ENCODE measurements at regions not wholly inside any gene's neighbourhood (a gene's known extent, or its start where the extent isn't known, plus 50 kb on each side); places are given as distances from the start of the nearest gene placed in this dataset.

DNA sequence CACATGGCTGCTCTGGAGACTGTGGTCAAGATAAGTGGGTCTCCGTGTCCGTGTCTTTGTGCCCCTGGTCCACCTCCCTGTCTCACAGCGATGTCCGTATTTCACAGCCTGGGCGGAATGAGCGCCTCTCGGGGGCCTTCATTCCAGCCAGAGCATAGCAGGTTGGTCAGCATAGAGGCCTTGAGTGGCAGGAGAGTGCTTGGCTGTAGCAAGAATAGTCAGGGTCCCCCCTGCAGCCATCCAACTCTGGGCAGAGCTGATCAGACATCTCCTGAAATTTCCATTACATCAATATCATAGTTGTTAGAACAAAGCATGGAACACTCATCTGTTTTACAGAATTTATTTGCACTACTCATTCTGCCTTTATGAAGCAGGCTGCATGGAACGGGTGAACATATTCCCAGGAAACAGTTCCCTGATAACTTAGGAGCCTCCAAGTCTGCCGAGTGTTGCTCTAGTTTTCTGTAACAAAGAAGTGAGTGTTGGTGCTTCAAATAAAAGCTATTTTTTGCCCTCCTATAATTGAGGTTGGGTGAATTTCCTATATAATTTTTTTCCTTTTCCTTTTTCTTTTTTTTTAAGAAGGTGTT lies 255.3 kb downstream of the INHBA start:
- Histone ChIP-seq H3K9me3 (ENCODE audit: control insufficient read depth in 2 of 2, insufficient read depth in 1 of 2, low read depth in 1 of 2, low read length in 1 of 2) (no peaks in the 10 kb centered on the region), H3K36me3 (ENCODE audit: control insufficient read depth in 3 of 3, insufficient read depth in 2 of 3, low read depth in 1 of 3, low read length in 3 of 3) (no peaks in the 10 kb centered on the region), H3K4me1 (ENCODE audit: control insufficient read depth in 3 of 3, insufficient read depth in 2 of 3, low read depth in 1 of 3, low read length in 2 of 3) (no peaks in the 10 kb centered on the region), H3K27ac (ENCODE audit: low read depth in 1 of 3, low read length in 2 of 3) (no peak overlapping the region), H3K27me3 (ENCODE audit: control insufficient read depth in 3 of 3, insufficient read depth in 3 of 3, low read length in 3 of 3) (no peaks in the 10 kb centered on the region), H3K4me3 (ENCODE audit: low read depth in 1 of 3, low read length in 3 of 3) (no peak overlapping the region)
- FAIRE-seq (no peak), DNase-seq (no peak)
- WGBS, 3 donors = 88 to 92% (median 89%) methylated on average over 9 of the region's 9 CpGs

DNA sequence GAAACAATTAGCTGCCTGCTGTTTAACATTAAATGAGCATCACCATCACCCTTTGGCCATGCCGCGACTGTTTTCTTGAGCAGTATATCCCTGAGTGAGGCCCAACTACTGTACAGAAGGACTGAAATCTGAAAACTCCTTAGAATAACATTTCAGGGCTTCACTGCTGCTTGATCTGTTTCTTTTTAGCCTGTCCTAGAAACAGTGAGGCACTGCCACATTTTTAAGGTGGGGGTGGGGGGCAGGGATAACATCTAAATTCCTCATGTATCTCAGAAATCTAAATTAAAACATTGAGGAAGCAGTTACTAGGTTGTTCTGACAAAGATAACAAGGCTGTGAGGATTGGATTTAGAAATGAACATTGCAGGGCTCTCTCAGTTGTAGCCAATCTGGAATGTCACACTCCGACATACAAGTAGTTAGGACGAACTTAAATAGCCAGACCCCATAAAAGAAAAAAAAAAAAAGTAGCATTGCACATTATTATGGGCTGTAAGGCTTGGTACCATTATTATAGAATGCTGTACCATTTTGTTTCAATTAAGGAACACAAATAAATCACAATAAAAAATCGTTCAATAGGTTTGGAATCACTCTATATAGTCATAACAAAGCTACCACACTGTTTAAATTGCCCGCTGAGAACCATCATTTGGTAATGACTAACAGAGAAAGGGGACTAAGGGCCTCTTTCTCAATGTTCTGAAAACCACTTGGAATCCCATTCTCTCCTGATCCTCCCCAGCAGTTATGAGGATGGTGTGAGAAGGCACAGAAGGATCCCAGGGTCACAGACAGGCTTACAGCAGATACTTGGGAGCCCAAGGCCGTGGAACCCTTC lies 256.1 kb downstream of the INHBA start:
- Histone ChIP-seq H3K4me1 (ENCODE audit: control insufficient read depth in 3 of 3, insufficient read depth in 2 of 3, low read depth in 1 of 3, low read length in 2 of 3) (no peaks in the 10 kb centered on the region), H3K36me3 (ENCODE audit: control insufficient read depth in 3 of 3, insufficient read depth in 2 of 3, low read depth in 1 of 3, low read length in 3 of 3) (no peaks in the 10 kb centered on the region), H3K27ac (ENCODE audit: low read depth in 1 of 3, low read length in 2 of 3) (no peak overlapping the region), H3K27me3 (ENCODE audit: control insufficient read depth in 3 of 3, insufficient read depth in 3 of 3, low read length in 3 of 3) (no peaks in the 10 kb centered on the region), H3K4me3 (ENCODE audit: low read depth in 1 of 3, low read length in 3 of 3) (no peak overlapping the region), H3K9me3 (ENCODE audit: control insufficient read depth in 2 of 2, insufficient read depth in 1 of 2, low read depth in 1 of 2, low read length in 1 of 2) (no peaks in the 10 kb centered on the region)
- DNase-seq = no peak
- FAIRE-seq = no peak
- WGBS, 3 donors = 73 to 81% (median 81%) methylated on average over 7 of the region's 7 CpGs

DNA sequence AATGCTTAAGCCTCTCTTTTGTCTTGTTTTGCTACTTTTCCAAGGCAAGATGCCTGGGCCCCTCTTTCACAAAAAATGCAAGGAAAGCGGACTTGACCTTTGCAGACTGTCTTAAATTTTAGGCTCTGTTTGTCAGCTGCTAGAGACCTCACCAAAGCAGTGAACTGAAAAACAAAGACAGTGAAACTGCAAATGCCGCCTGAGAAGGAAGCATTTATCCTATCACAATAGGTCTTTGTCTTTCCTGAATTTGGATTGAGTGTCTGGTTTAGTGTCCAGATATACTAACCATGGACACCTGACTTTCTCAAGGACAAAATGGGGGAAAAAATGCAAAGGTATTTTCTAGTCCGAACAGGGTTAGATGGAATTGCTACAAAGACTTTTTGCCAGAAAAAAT lies 256.9 kb downstream of the INHBA start:
- H3K4me3 ChIP-seq (ENCODE audit: low read depth in 1 of 3, low read length in 3 of 3) = no peak overlapping the region
- DNase-seq (no peak), FAIRE-seq (no peak)
- H3K9me3 ChIP-seq (ENCODE audit: control insufficient read depth in 2 of 2, insufficient read depth in 1 of 2, low read depth in 1 of 2, low read length in 1 of 2) = no peaks in the 10 kb centered on the region
- no peaks in the 10 kb centered on the region for H3K36me3 ChIP-seq (ENCODE audit: control insufficient read depth in 3 of 3, insufficient read depth in 2 of 3, low read depth in 1 of 3, low read length in 3 of 3)
- no peaks in the 10 kb centered on the region for H3K4me1 ChIP-seq (ENCODE audit: control insufficient read depth in 3 of 3, insufficient read depth in 2 of 3, low read depth in 1 of 3, low read length in 2 of 3)
- H3K27ac ChIP-seq (ENCODE audit: low read depth in 1 of 3, low read length in 2 of 3) = no peak overlapping the region
- 57 to 78% (median 63%) methylated on average over 3 of the region's 3 CpGs for WGBS, 3 donors
- H3K27me3 ChIP-seq (ENCODE audit: control insufficient read depth in 3 of 3, insufficient read depth in 3 of 3, low read length in 3 of 3) = no peaks in the 10 kb centered on the region

DNA sequence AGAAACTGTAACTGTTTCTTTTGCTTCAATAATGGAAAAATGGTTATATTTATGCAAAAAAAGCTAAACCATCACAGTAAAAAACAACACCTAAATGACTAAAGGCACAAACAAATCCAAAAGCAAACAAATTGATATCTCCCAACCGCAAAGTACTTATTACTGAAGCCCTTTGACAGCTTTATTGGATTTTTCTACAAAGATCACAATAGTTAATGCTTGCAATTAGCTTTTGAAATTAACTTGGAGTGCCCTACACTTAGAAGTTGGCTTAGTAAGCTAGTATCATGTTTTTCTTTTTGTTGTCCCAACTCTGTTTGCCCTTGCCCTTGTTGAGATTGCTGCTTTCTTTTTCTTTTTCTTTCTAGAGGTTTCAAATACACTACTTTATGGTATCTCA lies 257.5 kb downstream of the INHBA start:
- FAIRE-seq = no peak

DNA sequence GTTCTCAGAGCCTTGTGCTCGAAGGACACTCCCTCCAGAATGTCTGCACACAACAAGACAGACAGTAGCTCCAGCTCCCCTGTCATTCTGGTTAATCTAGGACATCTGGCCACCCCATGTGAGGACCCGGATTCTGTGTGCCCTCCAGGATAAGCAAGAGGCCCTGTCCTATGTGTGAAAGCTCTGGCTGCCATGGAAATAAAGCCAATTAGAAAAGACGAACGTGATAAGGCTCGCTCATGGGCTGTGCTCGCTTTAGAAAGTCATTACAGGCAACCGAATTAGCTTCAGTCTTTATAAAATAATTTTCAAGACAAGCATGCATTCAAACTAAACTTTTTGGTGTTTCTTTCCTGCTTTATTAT lies 263.4 kb downstream of the INHBA start:
- WGBS, 3 donors = 39 to 64% (median 40%) methylated on average over 7 of the region's 7 CpGs
- no peak for FAIRE-seq

More for the DNA sequence above, 257.5 kb downstream of the INHBA start:
- H3K4me1 ChIP-seq (ENCODE audit: control insufficient read depth in 3 of 3, insufficient read depth in 2 of 3, low read depth in 1 of 3, low read length in 2 of 3) = no peaks in the 10 kb centered on the region
- no peak overlapping the region for H3K4me3 ChIP-seq (ENCODE audit: low read depth in 1 of 3, low read length in 3 of 3)
- H3K9me3 ChIP-seq (ENCODE audit: control insufficient read depth in 2 of 2, insufficient read depth in 1 of 2, low read depth in 1 of 2, low read length in 1 of 2) = no peaks in the 10 kb centered on the region
- H3K27me3 ChIP-seq (ENCODE audit: control insufficient read depth in 3 of 3, insufficient read depth in 3 of 3, low read length in 3 of 3) = no peaks in the 10 kb centered on the region
- WGBS, 3 donors = 48 to 74% (median 55%) methylated on average over 1 of the region's 1 CpG
- H3K36me3 ChIP-seq (ENCODE audit: control insufficient read depth in 3 of 3, insufficient read depth in 2 of 3, low read depth in 1 of 3, low read length in 3 of 3) = no peaks in the 10 kb centered on the region
- no peak for DNase-seq
- H3K27ac ChIP-seq (ENCODE audit: low read depth in 1 of 3, low read length in 2 of 3) = no peak overlapping the region

DNA sequence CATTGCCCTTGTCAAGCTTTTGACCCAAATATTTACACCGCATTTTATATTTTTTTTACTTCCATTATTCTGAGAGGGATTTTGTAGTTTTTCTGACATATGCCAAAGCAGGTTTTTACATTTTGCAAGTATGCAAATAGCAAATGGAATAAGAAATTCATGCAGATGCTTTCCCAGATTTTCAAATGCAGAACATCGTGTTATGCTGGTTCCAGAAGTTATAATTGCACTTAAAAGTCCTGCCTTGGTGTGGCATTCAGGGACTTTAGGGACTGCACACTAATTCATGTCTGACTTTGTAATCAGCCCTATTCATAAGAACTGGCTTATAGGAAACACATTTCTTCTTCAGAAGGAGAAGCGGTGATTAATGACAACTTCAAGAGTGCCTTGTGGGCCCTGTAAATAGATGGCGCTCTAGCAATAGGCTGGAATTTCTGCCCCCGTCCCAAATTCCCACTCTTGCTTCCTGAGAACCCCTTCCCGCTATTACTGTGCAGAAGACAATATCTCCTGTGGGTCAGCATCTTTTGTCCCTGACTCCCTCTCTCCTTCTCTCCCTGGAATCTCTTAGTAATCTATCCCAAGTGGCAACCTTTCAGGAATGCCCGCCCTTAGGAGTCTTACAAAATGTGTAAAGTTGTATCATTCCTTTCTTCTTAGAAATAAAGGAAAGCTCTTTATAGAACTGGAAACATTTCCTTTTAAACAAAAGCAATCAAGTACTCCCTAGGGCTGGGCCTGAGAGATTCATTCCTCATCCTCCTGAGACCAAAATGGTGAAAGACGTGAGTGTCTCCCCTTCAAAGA lies 264.0 kb downstream of the INHBA start:
- Histone ChIP-seq H3K36me3 (ENCODE audit: control insufficient read depth in 3 of 3, insufficient read depth in 2 of 3, low read depth in 1 of 3, low read length in 3 of 3) (no peaks in the 10 kb centered on the region), H3K4me1 (ENCODE audit: control insufficient read depth in 3 of 3, insufficient read depth in 2 of 3, low read depth in 1 of 3, low read length in 2 of 3) (no peaks in the 10 kb centered on the region), H3K4me3 (ENCODE audit: low read depth in 1 of 3, low read length in 3 of 3) (no peak overlapping the region), H3K27me3 (ENCODE audit: control insufficient read depth in 3 of 3, insufficient read depth in 3 of 3, low read length in 3 of 3) (no peaks in the 10 kb centered on the region), H3K27ac (ENCODE audit: low read depth in 1 of 3, low read length in 2 of 3) (no peak overlapping the region), H3K9me3 (ENCODE audit: control insufficient read depth in 2 of 2, insufficient read depth in 1 of 2, low read depth in 1 of 2, low read length in 1 of 2) (peaks cover 0 to 5% of the 10 kb centered on the region in 2 donors)
- FAIRE-seq (no peak), DNase-seq (no peak)
- WGBS, 3 donors = 84 to 86% (median 86%) methylated on average over 8 of the region's 8 CpGs

More for the DNA sequence above, 263.4 kb downstream of the INHBA start:
- no peaks in the 10 kb centered on the region for H3K27me3 ChIP-seq (ENCODE audit: control insufficient read depth in 3 of 3, insufficient read depth in 3 of 3, low read length in 3 of 3)
- no peak overlapping the region for H3K27ac ChIP-seq (ENCODE audit: low read depth in 1 of 3, low read length in 2 of 3)
- H3K4me1 ChIP-seq (ENCODE audit: control insufficient read depth in 3 of 3, insufficient read depth in 2 of 3, low read depth in 1 of 3, low read length in 2 of 3) = no peaks in the 10 kb centered on the region
- H3K4me3 ChIP-seq (ENCODE audit: low read depth in 1 of 3, low read length in 3 of 3) = no peak overlapping the region
- no peak for DNase-seq
- H3K9me3 ChIP-seq (ENCODE audit: control insufficient read depth in 2 of 2, insufficient read depth in 1 of 2, low read depth in 1 of 2, low read length in 1 of 2) = peaks cover 0 to 2% of the 10 kb centered on the region in 2 donors
- H3K36me3 ChIP-seq (ENCODE audit: control insufficient read depth in 3 of 3, insufficient read depth in 2 of 3, low read depth in 1 of 3, low read length in 3 of 3) = no peaks in the 10 kb centered on the region

DNA sequence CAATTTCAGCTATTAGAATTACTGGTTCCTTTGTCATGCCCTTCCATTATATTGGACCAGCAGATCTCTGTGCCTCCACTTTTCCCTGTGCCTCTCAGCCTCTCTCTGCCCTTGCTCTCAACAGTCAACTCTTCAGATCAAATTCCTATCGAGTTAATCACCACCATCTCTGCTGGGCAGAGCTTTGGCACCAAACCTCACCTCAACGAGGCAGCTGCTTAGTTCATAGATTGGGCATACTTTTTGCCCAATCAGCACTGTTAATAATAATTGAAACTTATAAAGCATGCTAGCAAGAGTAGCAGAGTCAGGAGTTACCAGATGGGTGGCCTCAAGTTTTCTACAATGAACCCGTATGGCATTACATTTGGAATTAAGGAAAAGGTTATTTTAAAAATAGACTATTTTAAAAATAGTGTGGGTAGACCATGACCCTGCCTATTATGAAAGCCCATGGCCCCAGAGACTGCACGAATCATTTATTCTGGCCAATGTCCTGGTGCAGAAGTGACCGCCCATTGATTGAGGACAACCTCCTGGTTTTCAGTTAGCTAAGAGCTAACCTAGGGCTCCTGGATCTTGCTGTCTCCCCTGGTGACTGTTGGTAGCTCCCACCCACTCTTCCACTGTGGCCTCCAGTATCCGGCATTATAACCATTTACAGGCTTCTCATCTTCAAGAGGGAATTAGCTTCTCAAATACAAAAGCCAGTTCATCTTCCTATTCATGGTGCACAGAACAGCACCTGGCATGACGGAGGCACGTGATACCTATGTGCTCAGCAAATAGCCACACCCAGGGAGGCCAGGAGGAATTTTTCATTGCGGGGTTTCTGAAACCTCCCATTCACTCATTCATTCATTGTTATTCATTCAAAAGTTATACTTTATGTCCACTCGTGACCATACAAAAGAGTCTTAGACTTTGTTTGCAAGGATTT lies 265.4 kb downstream of the INHBA start:
- H3K27me3 ChIP-seq (ENCODE audit: control insufficient read depth in 3 of 3, insufficient read depth in 3 of 3, low read length in 3 of 3) = no peaks in the 10 kb centered on the region

DNA sequence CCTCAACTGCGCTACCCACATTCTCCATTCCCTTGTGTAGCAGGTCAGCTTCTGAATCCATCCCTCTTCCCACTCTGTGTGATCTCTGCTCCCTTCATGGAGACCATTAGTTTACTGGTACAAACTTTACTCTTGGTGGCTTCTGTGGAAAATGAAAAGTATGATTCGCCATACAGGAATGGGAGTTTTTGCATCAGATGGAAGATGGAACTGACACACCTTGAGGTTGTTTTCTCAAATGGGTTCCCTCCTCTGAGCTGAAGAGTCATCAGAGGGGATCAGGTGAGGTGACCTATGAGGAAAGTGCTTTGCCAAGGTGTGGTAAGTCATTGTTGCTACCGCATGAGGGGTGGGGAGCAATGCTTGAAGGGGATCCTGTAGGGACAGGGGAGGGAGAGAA lies 266.8 kb downstream of the INHBA start:
- Histone ChIP-seq H3K9me3 (ENCODE audit: control insufficient read depth in 2 of 2, insufficient read depth in 1 of 2, low read depth in 1 of 2, low read length in 1 of 2) (peaks cover 0 to 5% of the 10 kb centered on the region in 2 donors), H3K27ac (ENCODE audit: low read depth in 1 of 3, low read length in 2 of 3) (no peak overlapping the region), H3K27me3 (ENCODE audit: control insufficient read depth in 3 of 3, insufficient read depth in 3 of 3, low read length in 3 of 3) (no peaks in the 10 kb centered on the region), H3K36me3 (ENCODE audit: control insufficient read depth in 3 of 3, insufficient read depth in 2 of 3, low read depth in 1 of 3, low read length in 3 of 3) (no peaks in the 10 kb centered on the region), H3K4me3 (ENCODE audit: low read depth in 1 of 3, low read length in 3 of 3) (no peak overlapping the region), H3K4me1 (ENCODE audit: control insufficient read depth in 3 of 3, insufficient read depth in 2 of 3, low read depth in 1 of 3, low read length in 2 of 3) (no peaks in the 10 kb centered on the region)
- FAIRE-seq (no peak), DNase-seq (no peak)
- whole genome bisulfite sequencing, 3 donors = 94 to 95% (median 94%) methylated on average over 3 of the region's 3 CpGs

More for the DNA sequence above, 265.4 kb downstream of the INHBA start:
- peaks cover 0 to 5% of the 10 kb centered on the region in 2 donors for H3K9me3 ChIP-seq (ENCODE audit: control insufficient read depth in 2 of 2, insufficient read depth in 1 of 2, low read depth in 1 of 2, low read length in 1 of 2)
- 46 to 69% (median 49%) methylated on average over 10 of the region's 10 CpGs for WGBS, 3 donors
- FAIRE-seq = no peak
- no peaks in the 10 kb centered on the region for H3K4me1 ChIP-seq (ENCODE audit: control insufficient read depth in 3 of 3, insufficient read depth in 2 of 3, low read depth in 1 of 3, low read length in 2 of 3)
- no peaks in the 10 kb centered on the region for H3K36me3 ChIP-seq (ENCODE audit: control insufficient read depth in 3 of 3, insufficient read depth in 2 of 3, low read depth in 1 of 3, low read length in 3 of 3)
- DNase-seq = no peak
- no peak overlapping the region for H3K4me3 ChIP-seq (ENCODE audit: low read depth in 1 of 3, low read length in 3 of 3)
- H3K27ac ChIP-seq (ENCODE audit: low read depth in 1 of 3, low read length in 2 of 3) = no peak overlapping the region
